Uterus (tissue), 3 donors: ENCODE measurements at regions not wholly inside any gene's neighbourhood (a gene's known extent, or its start where the extent isn't known, plus 50 kb on each side); places are given as distances from the start of the nearest gene placed in this dataset.
"Not testable (repeated sequence)": the region's sequence is repeated elsewhere in the genome, so short reads cannot be mapped to it uniquely, and the experiment has no call there.

ENCODE experiments used
- DNase-seq, 2 donors: peaks; one replicate each; pipeline ENCODE4 v3.0.0-alpha.2; 2019 to 2020
- H3K27ac ChIP-seq, 2 donors: fragments of 200-600 bp; sonication (generic); 1 replicate in 1 of 2; 2 replicates in 1 of 2; pipeline ENCODE4 v1.5.1; 2016 to 2018
- H3K27me3 ChIP-seq, 2 donors: fragments of 200-600 bp; sonication (generic); one replicate each; pipeline ENCODE4 v1.5.1; 2018 to 2019; ENCODE audit warnings: control low read depth in 1 of 2
- H3K36me3 ChIP-seq, 2 donors: fragments of 200-600 bp; sonication (generic); one replicate each; pipeline ENCODE4 v1.5.1; 2019; ENCODE audit warnings: control low read depth in 1 of 2
- H3K4me1 ChIP-seq, 2 donors: fragments of 200-600 bp; sonication (generic); one replicate each; pipeline ENCODE4 v1.5.1; 2018 to 2019; ENCODE audit warnings: control low read depth in 1 of 2
- H3K4me3 ChIP-seq, 2 donors: fragments of 200-600 bp; sonication (generic); 1 replicate in 1 of 2; 2 replicates in 1 of 2; pipeline ENCODE4 v1.5.1; 2018 to 2019; ENCODE audit warnings: mild to moderate bottlenecking in 1 of 2
- H3K9me3 ChIP-seq, 2 donors: fragments of 200-600 bp; sonication (generic); one replicate each; pipeline ENCODE4 v1.5.1; 2019; ENCODE audit warnings: control low read depth in 1 of 2
- CTCF ChIP-seq, 4 experiments: fragments of 200-600 bp in 2 of 4; fragments of 450-650 bp in 2 of 4; sonication (generic) in 2 of 4; IDR thresholded peaks; one replicate each; pipeline ENCODE4 v1.5.1; 2016 to 2019; ENCODE audit warnings: antibody characterized with exemption in 4 of 4, mild to moderate bottlenecking in 2 of 4, moderate library complexity in 1 of 4
- POLR2A ChIP-seq, 2 donors: fragments of 450-650 bp; IDR thresholded peaks; one replicate each; pipeline ENCODE4 v1.6.1; 2016; ENCODE audit warnings: antibody characterized with exemption in 2 of 2, mild to moderate bottlenecking in 1 of 2, moderate library complexity in 1 of 2
- intact Hi-C: fragments of 100-400 bp; cut with DNase I; formaldehyde crosslinking; loops from one replicate; pipeline ENCODE4 v1.15.1; 2023; ENCODE audit warnings: low total_unique reads
- donor health status: DM: yes; HTN: yes; CAD: no.

GRCh38 chr5:37918424-37918823 lies 78.6 kb upstream of the GDNF start:
- H3K4me3 ChIP-seq, result no peak overlapping the region
- no peaks in the 10 kb centered on the region for H3K36me3 ChIP-seq
- H3K9me3 ChIP-seq, result no peaks in the 10 kb centered on the region
- no peak for TF ChIP-seq CTCF (IDR thresholded peaks at IDR 0.05)
- TF ChIP-seq POLR2A (IDR thresholded peaks at IDR 0.05), result no peak
- H3K27ac ChIP-seq, result no peak overlapping the region
- H3K27me3 ChIP-seq, result no peaks in the 10 kb centered on the region
- intact Hi-C loops, result no loop called here
- DNase-seq, result no peak
- H3K4me1 ChIP-seq, result no peaks in the 10 kb centered on the region

DNA sequence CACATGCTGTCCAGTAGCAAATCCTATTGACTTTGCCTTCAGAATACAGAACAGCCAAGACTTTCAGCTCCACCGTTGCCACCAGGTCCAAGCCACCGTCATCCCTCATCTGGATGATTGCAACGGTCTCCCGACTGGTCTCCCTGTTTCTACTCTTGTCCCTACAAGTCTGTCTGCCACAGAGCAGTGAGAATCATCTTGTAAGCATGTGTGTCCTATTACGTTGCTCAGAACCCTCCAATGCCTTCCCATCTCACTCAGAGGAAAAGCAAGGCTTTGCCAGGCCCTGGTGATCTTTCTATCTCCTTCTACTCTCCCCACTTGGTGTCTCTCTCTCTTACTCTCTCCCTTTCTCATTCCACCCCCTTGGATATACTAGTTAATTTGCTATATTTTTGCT lies 76.7 kb upstream of the GDNF start:
- intact Hi-C loops, result no loop called here
- Histone ChIP-seq H3K4me1 (no peaks in the 10 kb centered on the region), H3K27ac (no peak overlapping the region), H3K27me3 (no peaks in the 10 kb centered on the region), H3K4me3 (no peak overlapping the region), H3K36me3 (no peaks in the 10 kb centered on the region), H3K9me3 (no peaks in the 10 kb centered on the region)
- TF ChIP-seq CTCF (IDR thresholded peaks at IDR 0.05), result no peak
- no peak for TF ChIP-seq POLR2A (IDR thresholded peaks at IDR 0.05)
- no peak for DNase-seq

GRCh38 chr5:37915097-37915736 lies 75.4 kb upstream of the GDNF start:
- H3K4me3 ChIP-seq, result no peak overlapping the region
- H3K27me3 ChIP-seq, result no peaks in the 10 kb centered on the region
- no peaks in the 10 kb centered on the region for H3K9me3 ChIP-seq
- H3K4me1 ChIP-seq, result no peaks in the 10 kb centered on the region
- TF ChIP-seq POLR2A (IDR thresholded peaks at IDR 0.05), result no peak
- TF ChIP-seq CTCF (IDR thresholded peaks at IDR 0.05), result no peak
- H3K36me3 ChIP-seq, result no peaks in the 10 kb centered on the region
- no peak overlapping the region for H3K27ac ChIP-seq
- intact Hi-C loops, result no loop called here
- no peak for DNase-seq

DNA sequence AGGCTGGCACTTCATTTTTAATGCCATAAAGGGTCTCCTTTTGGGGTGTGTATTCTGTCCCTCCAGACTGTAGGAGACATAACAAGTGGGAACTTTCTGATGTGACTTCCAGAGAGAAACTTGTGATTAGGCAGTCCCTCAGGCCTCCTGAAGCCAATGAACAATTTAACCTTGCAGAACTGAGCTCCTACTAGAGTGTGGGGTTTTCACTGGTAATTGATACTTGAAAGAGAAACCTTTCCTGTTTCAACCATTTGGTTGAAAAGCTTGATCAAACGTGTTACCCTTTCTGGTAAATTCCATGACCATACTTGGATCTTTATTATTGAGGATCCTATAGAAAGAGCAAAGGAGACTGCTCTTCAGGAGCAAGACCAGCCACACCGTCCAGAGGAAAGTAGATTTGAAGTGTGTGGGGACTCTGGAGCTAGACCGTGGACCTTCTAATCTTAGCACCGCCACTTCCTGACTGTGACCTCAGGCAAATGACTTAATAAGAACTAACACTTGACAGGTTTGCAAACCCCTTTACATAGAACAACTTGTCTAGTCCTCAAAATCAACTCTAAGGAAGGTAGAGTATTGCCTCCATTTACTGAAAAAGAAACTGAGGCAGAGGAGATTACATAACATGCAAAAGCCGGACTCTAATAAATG lies 69.9 kb upstream of the GDNF start:
- H3K9me3 ChIP-seq, H3K27me3 ChIP-seq, H3K36me3 ChIP-seq, H3K27ac ChIP-seq, intact Hi-C loops, DNase-seq, H3K4me1 ChIP-seq, H3K4me3 ChIP-seq: not testable (repeated sequence)

- Histone ChIP-seq H3K9me3 (no peaks in the 10 kb centered on the region), H3K27ac (no peak overlapping the region), H3K4me3 (no peak overlapping the region), H3K27me3 (no peaks in the 10 kb centered on the region), H3K36me3 (no peaks in the 10 kb centered on the region), H3K4me1 (no peaks in the 10 kb centered on the region)
- intact Hi-C loops, result no loop called here
- TF ChIP-seq CTCF (IDR thresholded peaks at IDR 0.05), result no peak
- no peak for TF ChIP-seq POLR2A (IDR thresholded peaks at IDR 0.05)
- no peak for DNase-seq
These were observed 66.6 kb upstream of the GDNF start for GRCh38 chr5:37906416-37906815.
